ENCODE measurements at regions not wholly inside any gene's neighbourhood (a gene's known extent, or its start where the extent isn't known, plus 50 kb on each side); places are given as distances from the start of the nearest gene placed in this dataset.

GRCh38 chr9:95608341-95608740 is 91.6 kb upstream of the PTCH1 start:
- no peak for TF ChIP-seq CTCF (IDR thresholded peaks at IDR 0.05 in 4 of 5, conservative IDR thresholded peaks at IDR 0.05 in 1 of 5)
- TF ChIP-seq POLR2A (IDR thresholded peaks at IDR 0.05): no peak

Data from gastrocnemius medialis (tissue), 4 donors.